ENCODE measurements at regions not wholly inside any gene's neighbourhood (a gene's known extent, or its start where the extent isn't known, plus 50 kb on each side); places are given as distances from the start of the nearest gene placed in this dataset.

DNA sequence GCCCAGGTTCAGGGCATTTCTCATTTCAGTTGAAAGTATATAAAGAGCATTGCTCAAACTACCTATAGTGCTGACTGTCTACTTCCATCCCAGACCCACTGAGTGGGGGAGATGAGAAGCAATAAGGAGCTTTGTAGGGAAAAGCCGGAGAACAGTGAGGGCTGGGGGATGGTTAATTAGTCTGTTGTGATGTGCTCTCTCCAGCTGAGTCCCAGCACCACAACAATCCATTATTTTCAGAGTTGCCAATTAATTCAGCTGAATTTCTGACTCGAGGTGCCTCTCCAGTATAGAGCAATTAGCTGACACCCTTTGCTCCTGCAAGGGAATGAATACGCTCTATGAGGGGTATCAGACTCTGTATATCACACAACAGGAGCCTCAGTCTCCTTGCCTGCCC, 1118.6 kb downstream of the SORCS3 start:
- intact Hi-C loops (cut with DNase I): no loop called here

DNA sequence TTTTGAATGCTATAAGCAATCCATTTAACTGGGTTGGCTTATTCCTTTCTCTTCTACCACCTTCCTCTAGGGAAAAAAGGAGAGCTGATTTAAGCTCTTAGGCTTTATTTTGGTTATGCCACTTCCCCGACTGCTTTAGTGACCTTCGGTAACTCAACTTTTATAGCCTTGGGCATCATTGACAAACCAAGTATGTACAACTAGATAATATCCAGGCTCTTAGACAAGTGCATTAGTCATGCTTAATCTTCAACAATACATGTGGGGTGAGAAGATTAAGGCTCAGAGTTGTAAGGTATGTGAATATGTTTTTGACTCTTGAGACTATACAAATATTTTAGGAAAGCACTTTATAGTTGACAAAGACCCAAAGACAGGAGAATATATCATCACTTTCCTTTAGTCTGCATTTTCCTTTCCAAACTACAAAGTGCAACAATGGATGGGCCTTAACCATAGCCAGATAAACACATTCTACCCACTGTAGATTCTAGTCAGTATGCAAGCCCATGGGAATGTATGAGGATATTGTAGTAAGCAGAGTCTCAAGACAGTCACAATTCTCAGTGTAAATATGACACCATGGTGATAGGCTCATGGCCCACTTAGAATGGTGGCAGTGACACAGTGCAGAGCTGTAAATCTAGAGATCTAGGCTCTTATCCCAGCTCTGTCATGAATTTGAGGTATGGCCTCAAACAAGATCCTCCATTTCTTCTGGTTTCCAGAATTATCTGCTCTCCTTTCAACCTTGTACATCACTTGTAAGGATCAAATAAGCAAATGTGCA, 1117.3 kb downstream of the SORCS3 start:
- WGBS, 2 donors: 89 to 90% methylated on average over 2 of the region's 2 CpGs
- DNase-seq: no peak
- no peak for FAIRE-seq
- Histone ChIP-seq H3K4me1 (peaks cover 0 to 6% (median 0%) of the 10 kb centered on the region in 3 donors), H3K27ac (no peak overlapping the region), H3K36me3 (no peaks in the 10 kb centered on the region), H3K9me3 (no peaks in the 10 kb centered on the region), H3K27me3 (no peaks in the 10 kb centered on the region), H3K4me3 (no peak overlapping the region)
- TF ChIP-seq, protein P1, sequence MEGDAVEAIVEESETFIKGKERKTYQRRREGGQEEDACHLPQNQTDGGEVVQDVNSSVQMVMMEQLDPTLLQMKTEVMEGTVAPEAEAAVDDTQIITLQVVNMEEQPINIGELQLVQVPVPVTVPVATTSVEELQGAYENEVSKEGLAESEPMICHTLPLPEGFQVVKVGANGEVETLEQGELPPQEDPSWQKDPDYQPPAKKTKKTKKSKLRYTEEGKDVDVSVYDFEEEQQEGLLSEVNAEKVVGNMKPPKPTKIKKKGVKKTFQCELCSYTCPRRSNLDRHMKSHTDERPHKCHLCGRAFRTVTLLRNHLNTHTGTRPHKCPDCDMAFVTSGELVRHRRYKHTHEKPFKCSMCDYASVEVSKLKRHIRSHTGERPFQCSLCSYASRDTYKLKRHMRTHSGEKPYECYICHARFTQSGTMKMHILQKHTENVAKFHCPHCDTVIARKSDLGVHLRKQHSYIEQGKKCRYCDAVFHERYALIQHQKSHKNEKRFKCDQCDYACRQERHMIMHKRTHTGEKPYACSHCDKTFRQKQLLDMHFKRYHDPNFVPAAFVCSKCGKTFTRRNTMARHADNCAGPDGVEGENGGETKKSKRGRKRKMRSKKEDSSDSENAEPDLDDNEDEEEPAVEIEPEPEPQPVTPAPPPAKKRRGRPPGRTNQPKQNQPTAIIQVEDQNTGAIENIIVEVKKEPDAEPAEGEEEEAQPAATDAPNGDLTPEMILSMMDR (IDR thresholded peaks at IDR 0.05): no peak
- no peak for ATAC-seq
- intact Hi-C loops (cut with DNase I): no loop called here

More for the DNA sequence above, 1118.6 kb downstream of the SORCS3 start:
- Histone ChIP-seq H3K4me3 (no peak overlapping the region), H3K4me1 (peaks cover 0 to 6% (median 0%) of the 10 kb centered on the region in 3 donors), H3K36me3 (no peaks in the 10 kb centered on the region), H3K27ac (no peak overlapping the region), H3K27me3 (no peaks in the 10 kb centered on the region), H3K9me3 (no peaks in the 10 kb centered on the region)
- WGBS, 2 donors: 71 to 75% methylated on average over 3 of the region's 3 CpGs
- TF ChIP-seq, protein P1 (IDR thresholded peaks at IDR 0.05): no peak
- no peak for FAIRE-seq
- DNase-seq: no peak
- ATAC-seq: no peak

DNA sequence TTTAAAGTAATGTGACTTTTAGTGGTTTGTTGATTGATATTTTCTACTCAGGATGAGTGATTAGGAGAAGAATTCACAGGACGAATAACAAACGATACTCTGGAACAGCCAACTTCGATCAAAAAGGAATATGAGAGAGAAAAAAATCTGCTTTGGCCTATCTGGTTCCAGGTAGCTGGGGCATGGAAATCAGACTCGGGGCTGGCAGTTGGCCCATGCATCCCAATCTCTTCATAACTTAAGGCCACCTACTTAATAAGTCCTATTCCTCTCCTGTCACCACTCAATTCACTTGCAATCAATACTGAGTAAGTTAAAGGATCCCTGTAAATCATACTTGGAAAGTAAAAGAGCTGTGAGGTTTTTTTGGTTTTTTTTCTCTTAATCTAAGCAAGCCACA, 1116.2 kb downstream of the SORCS3 start:
- H3K9me3 ChIP-seq: no peaks in the 10 kb centered on the region
- DNase-seq (no peak), FAIRE-seq (no peak), ATAC-seq (no peak)
- TF ChIP-seq, protein P1 (IDR thresholded peaks at IDR 0.05): no peak
- WGBS, 2 donors: 58 to 65% methylated on average over 4 of the region's 4 CpGs
- H3K27ac ChIP-seq: no peak overlapping the region
- H3K27me3 ChIP-seq: no peaks in the 10 kb centered on the region
- peaks cover 0 to 6% (median 0%) of the 10 kb centered on the region in 3 donors for H3K4me1 ChIP-seq
- no peaks in the 10 kb centered on the region for H3K36me3 ChIP-seq
- no peak overlapping the region for H3K4me3 ChIP-seq
- intact Hi-C loops (cut with DNase I): no loop called here

DNA sequence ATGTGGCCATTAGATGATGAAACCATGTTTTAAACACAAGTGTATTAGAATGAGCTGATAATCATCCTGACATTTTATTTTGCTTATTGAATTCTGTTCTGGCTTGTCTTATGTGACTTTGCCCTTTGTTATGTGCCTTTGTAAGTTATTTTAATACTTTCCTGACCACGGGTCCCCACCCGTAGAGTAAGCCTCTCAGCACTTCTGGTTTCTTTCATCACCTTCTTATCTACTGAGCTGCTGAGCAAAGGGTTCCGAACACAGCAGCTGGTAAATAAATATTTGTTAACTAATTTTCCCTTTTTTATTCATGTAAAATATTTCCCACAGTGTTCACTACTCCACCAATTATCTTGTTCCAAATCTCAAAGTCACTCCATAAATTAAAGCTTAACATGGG, 1115.3 kb downstream of the SORCS3 start:
- H3K4me3 ChIP-seq: no peak overlapping the region
- DNase-seq: no peak
- TF ChIP-seq, protein P1 (IDR thresholded peaks at IDR 0.05): no peak
- peak in 2 of 4 donors; percentile 53 for ATAC-seq
- intact Hi-C loops (cut with DNase I): no loop called here
- FAIRE-seq: no peak
- WGBS, 2 donors: 7 to 8% methylated on average over 3 of the region's 3 CpGs
- H3K27me3 ChIP-seq: no peaks in the 10 kb centered on the region
- H3K9me3 ChIP-seq: no peaks in the 10 kb centered on the region
- H3K27ac ChIP-seq: no peak overlapping the region
- no peaks in the 10 kb centered on the region for H3K36me3 ChIP-seq
- H3K4me1 ChIP-seq: peaks cover 0 to 6% (median 0%) of the 10 kb centered on the region in 3 donors

DNA sequence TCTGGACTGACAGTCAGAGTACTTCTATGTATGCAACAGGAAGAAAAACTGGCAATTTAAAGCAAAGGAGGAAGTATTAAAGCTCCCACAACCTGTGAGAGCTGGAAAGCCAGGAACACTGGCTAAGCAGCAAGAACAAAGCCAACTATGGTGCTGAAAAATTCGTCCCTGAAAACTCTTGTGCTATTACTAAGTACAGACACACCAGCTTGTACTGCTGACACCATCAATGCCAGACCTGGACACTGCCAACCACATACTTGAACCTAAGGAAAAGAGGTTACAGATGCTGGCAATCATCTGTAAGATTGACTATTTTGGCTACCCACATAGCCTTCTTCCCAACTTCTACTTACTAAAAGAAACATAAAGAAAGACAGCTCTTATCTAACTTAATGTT, 1110.6 kb downstream of the SORCS3 start:
- TF ChIP-seq, protein P1 (IDR thresholded peaks at IDR 0.05): no peak
- Histone ChIP-seq H3K27ac (no peak overlapping the region), H3K27me3 (no peaks in the 10 kb centered on the region), H3K4me3 (no peak overlapping the region), H3K9me3 (no peaks in the 10 kb centered on the region), H3K36me3 (no peaks in the 10 kb centered on the region), H3K4me1 (peaks cover 0 to 8% (median 0%) of the 10 kb centered on the region in 3 donors)
- FAIRE-seq (no peak), ATAC-seq (no peak), DNase-seq (no peak)
- intact Hi-C loops (cut with DNase I): no loop called here
- 28 to 29% methylated on average over 1 of the region's 1 CpG for WGBS, 2 donors
